H1 (cell line): ENCODE measurements at regions not wholly inside any gene's neighbourhood (a gene's known extent, or its start where the extent isn't known, plus 50 kb on each side); places are given as distances from the start of the nearest gene placed in this dataset.

Experiments used
- CTCF ChIA-PET: fragments of 300-600 bp; sonication (Branson Sonifier 250); formaldehyde crosslinking; loops from one replicate; lab custom pipeline; 2021; ENCODE audit not compliant: partially characterized antibody; lab: Charles Lee
- POLR2A ChIA-PET: fragments of 300-600 bp; sonication (Branson Sonifier 250); formaldehyde crosslinking; loops from one replicate; lab custom pipeline; 2021; ENCODE audit warnings: inconsistent platforms; ENCODE audit not compliant: partially characterized antibody; lab: Charles Lee
- DNase-seq, 2 experiments: peaks; one replicate each; pipeline versions ENCODE4 v3.0.0 to v3.0.0-alpha.2; 2010 to 2022; ENCODE audit warnings: low spot score in 2 of 2, low read depth in 1 of 2, mixed read lengths in 1 of 2
- FAIRE-seq: peaks from 2 replicates; lab custom pipeline; 2011; peaks lifted over from hg19 to GRCh38; lab: Jason Lieb, UNC
- H2AFZ ChIP-seq: 2 replicates; pipeline ENCODE4 v1.8.1; 2012; ENCODE audit warnings: low read length, inconsistent platforms
- H2AK5ac ChIP-seq: 2 replicates; pipeline ENCODE4 v1.6.1; 2013; ENCODE audit warnings: low read depth, low read length
- H2BK120ac ChIP-seq: replicated peaks from 2 replicates; pipeline ENCODE3; 2013; ENCODE audit warnings: low read depth, low read length, inconsistent platforms
- H2BK12ac ChIP-seq: 2 replicates; pipeline ENCODE4 v1.6.1; 2013; ENCODE audit warnings: low read depth, low read length
- H2BK15ac ChIP-seq: 2 replicates; pipeline ENCODE4 v1.6.1; 2013; ENCODE audit warnings: low read length
- H2BK20ac ChIP-seq: 2 replicates; pipeline ENCODE4 v1.6.1; 2013; ENCODE audit warnings: low read length
- H2BK5ac ChIP-seq: 2 replicates; pipeline ENCODE4 v1.6.1; 2013; ENCODE audit warnings: low read depth, low read length
- H3K14ac ChIP-seq: 2 replicates; pipeline ENCODE4 v1.6.1; 2013; ENCODE audit warnings: inconsistent platforms; ENCODE audit not compliant: insufficient read length
- H3K18ac ChIP-seq: 2 replicates; pipeline ENCODE4 v1.6.1; 2013; ENCODE audit warnings: low read length; ENCODE audit errors: extremely low read depth
- H3K23ac ChIP-seq: 2 replicates; pipeline ENCODE4 v1.6.1; 2013; ENCODE audit warnings: inconsistent platforms; ENCODE audit not compliant: insufficient read length
- H3K23me2 ChIP-seq: 2 replicates; pipeline ENCODE4 v1.6.1; 2013; ENCODE audit warnings: low read depth, low read length
- H3K27ac ChIP-seq: 2 replicates; pipeline ENCODE4 v1.6.1; 2011; ENCODE audit warnings: low read depth, low read length, inconsistent platforms
- H3K27me3 ChIP-seq, 4 experiments: replicated peaks in 1 of 4; 1 replicate in 1 of 4; 2 replicates in 3 of 4; pipeline versions ENCODE4 v1.6.1 to v1.8.1; 2011 to 2013; ENCODE audit warnings: low read length in 3 of 4, mild to moderate bottlenecking in 3 of 4, inconsistent platforms in 2 of 4, mixed read lengths in 2 of 4, moderate library complexity in 1 of 4; ENCODE audit not compliant: control insufficient read depth in 3 of 4, insufficient read depth in 3 of 4; ENCODE audit errors: extremely low read depth in 1 of 4
- H3K36me3 ChIP-seq, 4 experiments: 2 replicates each; pipeline versions ENCODE4 v1.6.1 to v1.8.1; 2011 to 2013; ENCODE audit warnings: mild to moderate bottlenecking in 4 of 4, low read length in 3 of 4, moderate library complexity in 2 of 4, control low read depth in 1 of 4, inconsistent platforms in 1 of 4; ENCODE audit not compliant: insufficient read depth in 4 of 4, control insufficient read depth in 2 of 4
- H3K4ac ChIP-seq: replicated peaks from 2 replicates; pipeline ENCODE3; 2013; ENCODE audit warnings: low read length, low read depth, mixed read lengths, inconsistent platforms; ENCODE audit not compliant: insufficient read length
- H3K4me1 ChIP-seq, 4 experiments: replicated peaks in 1 of 4; 1 replicate in 1 of 4; 2 replicates in 3 of 4; pipeline versions ENCODE4 v1.6.1 to v1.8.1; 2011 to 2013; ENCODE audit warnings: low read length in 3 of 4, inconsistent platforms in 2 of 4, mixed read lengths in 1 of 4; ENCODE audit not compliant: insufficient read depth in 4 of 4, control insufficient read depth in 3 of 4
- H3K4me2 ChIP-seq, 2 experiments: 2 replicates each; pipeline versions ENCODE4 v1.6.1 to v1.8.1; 2011 to 2013; ENCODE audit warnings: low read depth in 2 of 2, low read length in 2 of 2, control low read depth in 1 of 2, inconsistent platforms in 1 of 2, mild to moderate bottlenecking in 1 of 2; ENCODE audit not compliant: insufficient read depth in 1 of 2
- H3K4me3 ChIP-seq, 4 experiments: fragments of 200-600, 300-600 bp in 1 of 4; sonication (generic), shearing (Covaris generic), sonication (Bioruptor Twin) in 1 of 4; 2 replicates each; pipeline versions ENCODE4 v1.5.1 to v1.8.1; 2011 to 2016; ENCODE audit warnings: low read length in 4 of 4, low read depth in 3 of 4, control low read depth in 2 of 4, inconsistent platforms in 2 of 4, mild to moderate bottlenecking in 2 of 4, mixed read lengths in 1 of 4, moderate library complexity in 1 of 4; ENCODE audit not compliant: insufficient read depth in 2 of 4; ENCODE audit errors: extremely low read depth in 1 of 4
- H3K56ac ChIP-seq: replicated peaks from 2 replicates; pipeline ENCODE3; 2013; ENCODE audit warnings: low read depth, mild to moderate bottlenecking, mixed read lengths, low read length, inconsistent platforms; ENCODE audit not compliant: insufficient read length
- H3K79me1 ChIP-seq: 2 replicates; pipeline ENCODE4 v1.6.1; 2013; ENCODE audit warnings: low read depth, low read length, control low read depth
- H3K79me2 ChIP-seq, 2 experiments: 2 replicates each; pipeline versions ENCODE4 v1.6.1 to v1.8.1; 2012 to 2013; ENCODE audit warnings: low read length in 2 of 2, mild to moderate bottlenecking in 2 of 2, inconsistent platforms in 1 of 2; ENCODE audit not compliant: insufficient read depth in 2 of 2, control insufficient read depth in 1 of 2
- H3K9ac ChIP-seq, 4 experiments: replicated peaks in 1 of 4; 1 replicate in 1 of 4; 2 replicates in 3 of 4; pipeline versions ENCODE4 v1.6.1 to v1.8.1; 2011 to 2013; ENCODE audit warnings: low read depth in 3 of 4, low read length in 3 of 4, control low read depth in 2 of 4, mild to moderate bottlenecking in 2 of 4, moderate library complexity in 2 of 4, inconsistent platforms in 1 of 4; ENCODE audit errors: extremely low read depth in 1 of 4
- H3K9me3 ChIP-seq, 2 experiments: 2 replicates each; pipeline versions ENCODE4 v1.6.1 to v1.8.1; 2012 to 2013; ENCODE audit warnings: mild to moderate bottlenecking in 2 of 2, moderate library complexity in 2 of 2, control low read depth in 1 of 2, inconsistent platforms in 1 of 2, low read depth in 1 of 2, low read length in 1 of 2, mixed read lengths in 1 of 2; ENCODE audit not compliant: insufficient read depth in 2 of 2
- H4K20me1 ChIP-seq, 2 experiments: replicated peaks in 1 of 2; 2 replicates each; pipeline versions ENCODE3 to v1.8.1; 2011 to 2013; ENCODE audit warnings: inconsistent platforms in 2 of 2, low read length in 2 of 2, mild to moderate bottlenecking in 1 of 2; ENCODE audit not compliant: insufficient read depth in 2 of 2, control insufficient read depth in 1 of 2
- H4K5ac ChIP-seq: 2 replicates; pipeline ENCODE4 v1.6.1; 2013; ENCODE audit warnings: low read length, low read depth, mixed read lengths, inconsistent platforms; ENCODE audit not compliant: insufficient read length
- H4K8ac ChIP-seq: 2 replicates; pipeline ENCODE4 v1.8.0; 2013; ENCODE audit warnings: mild to moderate bottlenecking, moderate library complexity, low read length, inconsistent platforms; ENCODE audit not compliant: insufficient read depth; ENCODE audit errors: extremely low read depth
- H4K91ac ChIP-seq: replicated peaks from 2 replicates; pipeline ENCODE3; 2013; ENCODE audit warnings: low read length, mixed read lengths, inconsistent platforms; ENCODE audit not compliant: insufficient read length
- BCL11A ChIP-seq, 2 experiments: IDR thresholded peaks; one replicate each; pipeline ENCODE4 v1.6.1; 2011; ENCODE audit warnings: low read depth in 2 of 2, low read length in 2 of 2, mild to moderate bottlenecking in 2 of 2
- CBX5 ChIP-seq: fragments of 300-800, 300-1000 bp; sonication (generic); IDR thresholded peaks from 2 replicates; pipeline ENCODE4 v1.7.1; 2016; ENCODE audit warnings: antibody characterized with exemption, low read length, low read depth
- CHD1 ChIP-seq: IDR thresholded peaks from 2 replicates; pipeline ENCODE4 v1.6.1; 2012; ENCODE audit warnings: low read depth, low read length, improper control_type of control experiment
- CREB1 ChIP-seq: IDR thresholded peaks from 2 replicates; pipeline ENCODE4 v1.6.1; 2012; ENCODE audit warnings: inconsistent platforms
- KDM4A ChIP-seq: IDR thresholded peaks from one replicate; pipeline ENCODE4 v1.7.1; 2012; ENCODE audit warnings: low read depth, mild to moderate bottlenecking, moderate library complexity, low read length, inconsistent platforms; ENCODE audit not compliant: severe bottlenecking
- RAD21 ChIP-seq, 2 experiments: IDR thresholded peaks in 1 of 2; conservative IDR thresholded peaks in 1 of 2; 2 replicates each; pipeline ENCODE4 v1.6.1; 2011; ENCODE audit warnings: low read depth in 2 of 2, low read length in 2 of 2, improper control_type of control experiment in 1 of 2, inconsistent platforms in 1 of 2, mild to moderate bottlenecking in 1 of 2, moderate library complexity in 1 of 2
- SAP30 ChIP-seq: fragments of 300-600 bp; sonication (generic); IDR thresholded peaks from 2 replicates; pipeline ENCODE4 v1.7.1; 2012; ENCODE audit warnings: low read length, moderate library complexity, mild to moderate bottlenecking, inconsistent platforms; ENCODE audit not compliant: insufficient read depth, insufficient replicate concordance
- SP4 ChIP-seq: IDR thresholded peaks from 2 replicates; pipeline ENCODE4 v1.6.1; 2012; ENCODE audit warnings: low read length, inconsistent platforms
- SRF ChIP-seq: IDR thresholded peaks from 2 replicates; pipeline ENCODE4 v1.6.1; 2011; ENCODE audit warnings: mild to moderate bottlenecking, low read depth, low read length, moderate library complexity
- SUZ12 ChIP-seq: fragments of 200-600 bp; sonication (generic); IDR thresholded peaks from 2 replicates; pipeline ENCODE4 v1.6.1; 2012; ENCODE audit warnings: mild to moderate bottlenecking, inconsistent platforms, low read length, moderate library complexity, mixed read lengths
- TAF1 ChIP-seq: IDR thresholded peaks from 2 replicates; pipeline ENCODE4 v1.6.1; 2011; ENCODE audit warnings: mild to moderate bottlenecking, low read depth, low read length
- TAF7 ChIP-seq: optimal IDR thresholded peaks from 2 replicates; pipeline ENCODE3; 2011; ENCODE audit warnings: low read depth, mild to moderate bottlenecking, inconsistent platforms, low read length, moderate library complexity, borderline replicate concordance
- TBP ChIP-seq: IDR thresholded peaks from 2 replicates; pipeline ENCODE4 v1.6.1; 2011; ENCODE audit warnings: low read depth, low read length, improper control_type of control experiment
- USF2 ChIP-seq: IDR thresholded peaks from 2 replicates; pipeline ENCODE4 v1.6.1; 2011; ENCODE audit warnings: low read length, improper control_type of control experiment
- WGBS, 2 experiments: shearing (Covaris generic) in 1 of 2; methylation state at CpG; one replicate each; pipeline versions ENCODE4 v1.1.6 to v1.1.7; 2013 to 2015; ENCODE audit warnings: low lambda C conversion rate in 2 of 2, mixed read lengths in 2 of 2, inconsistent platforms in 1 of 2, low coverage in 1 of 2, missing lambda C conversion rate in 1 of 2; ENCODE audit not compliant: insufficient replicate concordance in 2 of 2, insufficient coverage in 1 of 2, insufficient read length in 1 of 2; ENCODE audit errors: extremely low coverage in 1 of 2, missing lambda C conversion rate in 1 of 2; 5-methylcytosine and 5-hydroxymethylcytosine counted together

- no peak overlapping the region for H4K8ac ChIP-seq
- no peak overlapping the region for H3K56ac ChIP-seq
- no peak overlapping the region for H3K9ac ChIP-seq
- no peak overlapping the region for H4K91ac ChIP-seq
- CTCF ChIA-PET: no interaction called here
- no peak overlapping the region for H2AK5ac ChIP-seq
- no peak overlapping the region for H3K4me3 ChIP-seq
- H2BK20ac ChIP-seq: no peak overlapping the region
- no peak overlapping the region for H3K23ac ChIP-seq
- no peak overlapping the region for H2BK120ac ChIP-seq
- H4K5ac ChIP-seq: no peak overlapping the region
- H3K27me3 ChIP-seq: no peaks in the 10 kb centered on the region
- no peak overlapping the region for H3K27ac ChIP-seq
- no peaks in the 10 kb centered on the region for H3K79me2 ChIP-seq
- H4K20me1 ChIP-seq: no peaks in the 10 kb centered on the region
- H3K23me2 ChIP-seq: no peaks in the 10 kb centered on the region
- WGBS, 2 experiments: 69% methylated on average over 4 of the region's 5 CpGs; no CpG with 5 or more reads in 1 of the 2 experiments
- no peak overlapping the region for H2BK12ac ChIP-seq
- no peak overlapping the region for H3K18ac ChIP-seq
- POLR2A ChIA-PET: no interaction called here
- H3K14ac ChIP-seq: no peak overlapping the region
- no peaks in the 10 kb centered on the region for H3K4me1 ChIP-seq
- DNase-seq (no peak), FAIRE-seq (no peak)
- H3K4me2 ChIP-seq: no peak overlapping the region
- H3K4ac ChIP-seq: no peak overlapping the region
- H2BK15ac ChIP-seq: no peak overlapping the region
- no peak overlapping the region for H2BK5ac ChIP-seq
- no peaks in the 10 kb centered on the region for H3K36me3 ChIP-seq
- no peaks in the 10 kb centered on the region for H3K79me1 ChIP-seq
- H3K9me3 ChIP-seq: no peaks in the 10 kb centered on the region
- H2AFZ ChIP-seq: no peak overlapping the region
- no peak for TF ChIP-seq KDM4A
- TF ChIP-seq TBP: no peak
- no peak for TF ChIP-seq CHD1
- TF ChIP-seq BCL11A (IDR thresholded peaks at IDR 0.05; ENCODE audit: low read depth in 2 of 2, low read length in 2 of 2): no peak
- no peak for TF ChIP-seq SP4
- TF ChIP-seq RAD21 (IDR thresholded peaks at IDR 0.05 in 1 of 2, conservative IDR thresholded peaks at IDR 0.05 in 1 of 2; ENCODE audit: low read depth in 2 of 2, low read length in 2 of 2): no peak
- no peak for TF ChIP-seq TAF7
- no peak for TF ChIP-seq TAF1
- no peak for TF ChIP-seq SUZ12
- no peak for TF ChIP-seq CBX5
- TF ChIP-seq SRF: no peak
- TF ChIP-seq SAP30: no peak
- TF ChIP-seq USF2: no peak
- no peak for TF ChIP-seq CREB1
These were observed 101.9 kb downstream of the CT47B1 start for GRCh38 chrX:120773801-120774200.
